Occipital lobe (tissue), 1 donor: ENCODE measurements at regions not wholly inside any gene's neighbourhood (a gene's known extent, or its start where the extent isn't known, plus 50 kb on each side); places are given as distances from the start of the nearest gene placed in this dataset.
"Not testable (repeated sequence)": the region's sequence is repeated elsewhere in the genome, so short reads cannot be mapped to it uniquely, and the experiment has no call there.

ENCODE experiments used
- DNase-seq: peaks from one replicate; lab custom pipeline; 2025; lab: John Stamatoyannopoulos, UW

- DNase-seq: no peak
These were observed 2057.1 kb upstream of the PCDH20 start for GRCh38 chr13:63472711-63473110.

- DNase-seq: no peak
These were observed 2048.3 kb upstream of the PCDH20 start for GRCh38 chr13:63463782-63464610.

- DNase-seq: no peak
These were observed 2044.9 kb upstream of the PCDH20 start for GRCh38 chr13:63460462-63461090.

DNA sequence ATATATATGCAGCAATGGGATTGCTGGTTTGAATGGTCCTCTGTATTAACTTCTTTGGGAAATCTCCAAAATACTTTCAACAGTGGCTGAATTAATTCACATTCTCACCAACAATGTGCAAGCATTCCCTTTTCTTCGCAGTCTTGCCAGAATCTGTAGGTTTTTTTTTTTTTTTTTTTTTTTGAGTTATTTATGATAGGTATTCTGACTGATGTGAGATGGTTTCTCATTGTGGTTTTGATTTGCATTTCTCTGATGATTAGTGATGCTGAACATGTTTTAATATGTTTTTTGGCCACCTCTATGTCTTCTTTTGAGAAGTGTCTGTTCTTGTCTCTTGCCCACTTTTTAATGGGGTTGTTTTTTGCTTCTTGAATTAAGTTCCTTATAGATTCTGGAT, 2041.5 kb upstream of the PCDH20 start:
- DNase-seq: no peak

DNA sequence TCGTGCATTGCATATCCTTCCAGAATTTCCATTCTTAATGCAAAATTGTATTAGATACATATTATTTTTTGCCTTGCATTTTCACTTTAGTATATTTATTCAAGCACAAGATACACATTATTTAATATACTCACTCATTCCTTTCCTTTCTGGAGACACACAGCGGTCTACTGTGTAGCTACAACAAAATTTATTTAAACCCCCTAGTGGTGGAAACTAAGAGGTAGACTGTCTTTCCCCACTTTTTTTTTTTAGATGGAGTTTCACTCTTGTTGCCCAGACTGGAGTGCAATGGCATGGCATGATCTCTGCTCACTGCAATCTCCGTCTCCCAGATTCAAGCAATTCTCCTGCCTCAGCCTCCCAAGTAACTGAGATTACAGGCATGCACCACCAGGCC, 2040.3 kb upstream of the PCDH20 start:
- no peak for DNase-seq

DNA sequence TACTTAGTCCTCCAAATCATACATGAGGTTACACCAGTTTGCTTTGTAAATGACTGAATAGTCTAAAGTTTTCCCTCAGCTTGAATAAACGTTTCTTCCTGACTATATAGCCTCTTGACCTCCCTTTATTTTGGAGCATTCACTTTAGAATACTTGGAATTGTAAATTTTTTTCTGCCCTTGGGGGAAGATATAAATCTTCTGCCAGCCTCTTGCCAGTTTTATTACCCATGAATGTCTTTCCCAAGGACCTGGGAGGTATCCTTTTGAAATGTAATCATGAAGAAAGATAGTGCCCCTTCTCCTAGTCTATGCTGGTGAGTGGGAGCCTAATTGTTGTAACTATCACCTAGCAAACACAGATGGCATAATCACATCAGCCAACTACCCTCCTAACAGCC, 2033.9 kb upstream of the PCDH20 start:
- no peak for DNase-seq

DNA sequence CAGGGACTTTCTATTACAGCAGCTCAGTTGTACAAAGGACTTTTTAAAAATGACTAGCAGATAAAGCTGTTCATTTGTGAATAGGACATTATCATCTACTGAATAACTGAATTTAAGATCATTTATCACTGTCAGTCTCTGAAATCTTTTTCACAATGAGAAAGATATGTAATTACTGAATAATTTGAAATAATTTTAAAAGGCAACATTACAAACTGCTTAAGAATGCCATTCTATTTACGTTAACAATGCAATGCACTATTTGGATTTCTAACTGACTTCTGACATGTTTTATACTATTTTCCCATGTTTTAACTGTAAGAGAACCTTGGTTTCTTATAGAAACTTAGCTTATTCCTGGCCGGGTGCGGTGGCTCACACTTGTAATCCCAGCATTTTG, 2033.0 kb upstream of the PCDH20 start:
- DNase-seq: no peak

DNA sequence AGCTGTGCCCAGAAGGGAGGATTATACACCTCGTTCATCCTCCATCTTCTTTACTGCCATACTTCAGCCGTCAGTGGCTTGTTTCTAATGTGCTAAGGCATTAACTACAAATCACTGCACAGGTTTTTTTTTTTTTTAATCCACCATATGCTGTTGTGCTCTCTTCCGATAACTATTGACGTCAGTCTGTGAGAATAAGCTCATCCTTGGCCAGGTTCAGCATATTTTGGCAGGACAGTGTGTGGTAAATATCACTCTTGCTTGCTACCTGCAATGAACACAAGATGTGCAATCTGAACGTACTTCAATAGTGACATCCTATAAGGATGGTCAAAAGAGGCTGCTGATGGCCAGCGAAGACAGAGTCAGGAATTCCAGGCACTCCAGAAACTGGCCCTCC, 2030.7 kb upstream of the PCDH20 start:
- DNase-seq: no peak

DNA sequence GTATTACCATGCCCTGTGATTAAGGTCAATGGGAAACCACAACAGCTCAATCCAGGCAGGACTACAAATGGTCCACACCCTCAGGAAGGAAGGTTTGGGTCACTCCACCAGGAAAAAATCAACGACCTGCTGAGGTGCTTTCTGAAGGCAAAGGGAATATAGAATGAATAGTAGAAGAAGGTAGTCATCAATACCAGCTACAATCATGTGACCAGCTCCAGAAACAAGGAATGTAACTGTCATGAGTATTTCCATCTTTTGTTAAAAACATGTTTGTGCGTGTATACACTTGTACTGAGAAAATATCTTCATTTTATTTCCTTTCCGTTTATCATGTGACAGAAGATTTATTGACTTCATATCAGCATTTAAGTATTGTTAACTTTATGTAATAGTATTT, 2028.6 kb upstream of the PCDH20 start:
- DNase-seq: not testable (repeated sequence)

DNA sequence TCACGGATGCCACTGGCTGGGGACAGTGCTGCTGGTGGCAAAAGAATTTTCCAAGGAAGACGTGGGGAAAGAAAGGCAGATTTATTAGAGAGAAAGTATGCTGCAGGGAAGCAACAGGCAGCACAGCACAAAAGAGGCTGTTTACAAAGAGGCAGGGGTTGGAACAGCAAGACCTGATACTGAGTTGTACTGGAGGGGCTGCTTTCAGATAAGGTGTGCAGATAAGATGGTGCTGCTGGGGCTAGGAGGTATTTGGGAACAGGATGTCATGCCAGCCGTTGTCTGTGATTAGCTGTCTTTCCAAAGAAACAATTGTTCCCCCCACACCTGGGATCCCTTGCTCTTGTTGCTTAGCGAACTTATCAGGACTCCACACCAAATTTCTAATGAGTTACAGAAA, 2023.3 kb upstream of the PCDH20 start:
- no peak for DNase-seq

- DNase-seq: no peak
These were observed 2020.6 kb upstream of the PCDH20 start for GRCh38 chr13:63436325-63436668.

DNA sequence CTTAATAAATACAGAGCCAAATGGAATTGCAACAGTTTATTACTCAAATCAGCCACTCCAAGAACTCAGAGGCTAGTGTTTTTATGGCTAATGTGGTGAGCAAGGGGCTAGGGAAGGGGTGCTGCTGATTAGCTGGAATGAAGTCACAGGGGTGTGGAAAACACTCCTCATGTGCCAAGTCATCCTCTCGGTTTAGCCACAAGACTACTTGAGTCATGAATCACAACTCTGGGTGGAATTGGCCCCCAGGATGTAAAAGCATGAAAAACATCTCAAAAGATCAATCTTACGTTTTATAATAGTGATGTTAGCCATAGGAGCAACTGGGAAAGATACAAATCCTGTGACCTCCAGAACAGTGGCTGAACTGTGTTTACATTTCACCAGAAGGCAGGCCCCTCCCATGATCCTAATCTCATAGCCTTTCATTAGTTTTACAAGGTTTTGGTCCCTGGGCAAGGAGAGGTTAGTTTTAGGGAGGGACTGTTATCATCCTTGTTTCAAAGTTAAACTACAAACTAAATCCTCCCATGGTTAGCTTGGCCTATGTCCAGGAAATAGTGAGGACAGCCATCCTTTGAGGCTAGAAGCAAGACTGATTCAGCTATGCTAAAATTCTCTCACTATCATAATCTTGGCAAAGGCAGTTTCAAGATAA, 2020.1 kb upstream of the PCDH20 start:
- DNase-seq: no peak

GRCh38 chr13:63433546-63434150, 2018.0 kb upstream of the PCDH20 start:
- no peak for DNase-seq

DNA sequence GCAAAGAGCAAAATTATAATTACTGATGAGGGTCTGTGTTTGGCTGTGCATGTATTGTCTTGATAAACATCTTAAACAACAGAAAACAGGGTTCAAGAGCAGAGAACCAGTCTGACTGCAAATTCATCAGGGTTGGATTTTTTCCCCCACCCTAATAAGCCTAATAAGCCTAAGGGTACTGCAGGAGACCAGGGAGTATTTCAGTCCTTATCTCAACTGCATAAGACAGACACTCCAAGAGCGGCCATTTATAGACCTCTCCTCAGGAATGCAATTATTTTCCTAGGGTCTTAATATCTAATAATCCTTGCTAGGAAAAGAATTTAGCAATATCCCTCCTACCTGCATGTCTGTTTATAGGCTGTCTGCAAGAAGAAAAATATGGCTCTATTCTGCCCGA, 2011.5 kb upstream of the PCDH20 start:
- no peak for DNase-seq

DNA sequence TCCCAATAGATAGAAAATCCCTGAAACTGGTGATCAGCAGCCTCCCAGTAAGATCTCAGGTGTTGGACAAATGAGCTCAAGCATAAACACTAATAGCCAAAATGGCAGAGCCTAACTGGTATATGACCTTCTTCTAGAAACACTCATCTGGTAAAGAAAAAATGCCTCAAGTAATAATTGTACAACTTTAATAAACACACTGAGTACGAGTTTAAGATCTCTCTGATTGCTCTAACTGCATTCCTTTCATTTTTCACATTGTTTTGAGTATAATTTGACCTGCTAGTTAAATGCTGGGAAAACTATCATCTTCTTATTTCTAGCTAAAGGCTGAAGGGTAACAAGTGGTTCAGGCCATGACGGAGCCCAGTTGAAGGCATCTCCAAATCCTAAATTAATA, 2009.5 kb upstream of the PCDH20 start:
- DNase-seq: no peak

- no peak for DNase-seq
These were observed 2005.5 kb upstream of the PCDH20 start for GRCh38 chr13:63421123-63421522.

DNA sequence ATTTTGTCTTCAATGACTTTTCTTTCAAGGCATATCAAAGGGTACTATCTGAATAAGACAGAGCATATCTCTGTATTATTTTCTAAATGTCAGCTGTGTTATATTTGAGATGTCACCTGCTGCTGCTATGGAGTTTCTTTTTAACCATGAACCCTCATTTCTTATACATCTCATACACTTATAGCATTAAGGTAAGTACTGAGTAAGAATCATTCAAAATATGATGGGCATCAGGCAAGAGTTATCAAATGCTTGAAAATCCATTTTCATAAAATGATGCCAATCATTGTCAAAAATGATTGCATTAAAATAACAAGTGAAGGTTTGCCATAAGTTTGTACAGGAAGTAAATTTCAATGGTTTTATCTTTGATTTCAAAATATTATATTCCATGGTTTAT, 2005.0 kb upstream of the PCDH20 start:
- no peak for DNase-seq

DNA sequence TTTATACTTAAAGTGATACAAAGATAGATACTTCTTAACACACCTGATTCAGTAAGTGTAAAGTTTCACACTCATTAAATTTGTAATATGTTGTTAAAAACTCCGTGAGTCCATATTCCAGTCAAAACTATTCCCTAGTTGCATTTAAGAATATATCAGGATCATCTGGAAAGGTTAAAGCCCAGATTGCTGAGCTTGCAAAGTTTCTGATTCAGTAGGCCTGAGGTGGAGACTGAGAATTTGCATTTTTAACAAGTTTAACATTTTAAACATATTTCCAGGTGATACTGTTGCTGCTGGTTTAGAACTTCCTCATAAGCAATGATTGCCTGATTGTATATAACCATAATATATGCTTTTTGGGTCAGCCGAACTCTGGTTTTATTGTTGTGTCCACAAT, 1998.6 kb upstream of the PCDH20 start:
- DNase-seq: no peak

- no peak for DNase-seq
These were observed 1994.2 kb upstream of the PCDH20 start for GRCh38 chr13:63409791-63410351.

GRCh38 chr13:63408331-63409189, 1992.9 kb upstream of the PCDH20 start:
- no peak for DNase-seq

DNA sequence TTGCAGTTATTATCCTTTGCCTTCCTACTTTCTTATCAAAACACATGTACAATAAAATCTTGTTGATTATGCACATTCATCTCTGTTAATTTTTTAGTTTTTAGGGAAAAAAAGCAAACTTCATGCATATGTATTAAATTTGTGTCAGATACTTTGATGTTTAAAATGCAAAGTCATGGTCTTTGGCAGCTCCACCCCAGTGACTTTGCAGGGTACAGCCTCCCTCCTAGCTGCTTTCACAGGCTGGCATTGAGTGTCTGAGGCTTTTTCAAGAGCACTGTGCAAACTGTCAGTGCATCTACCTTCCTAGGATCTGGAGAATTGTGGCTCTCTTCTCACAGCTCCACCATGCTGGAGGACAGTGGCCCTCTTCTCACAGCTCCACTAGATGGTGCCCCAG, 1988.1 kb upstream of the PCDH20 start:
- no peak for DNase-seq
